ENCODE measurements at regions not wholly inside any gene's neighbourhood (a gene's known extent, or its start where the extent isn't known, plus 50 kb on each side); places are given as distances from the start of the nearest gene placed in this dataset.

GRCh38 chr13:52955472-52955874, 73.1 kb upstream of the OLFM4 start:
- Histone ChIP-seq H3K9ac (replicated peaks; ENCODE audit: extremely low read depth, insufficient read depth, low read length) (no peak overlapping the region), H2AFZ (ENCODE audit: low read depth, low read length) (no peak overlapping the region), H3K36me3 (ENCODE audit: control insufficient read depth in 2 of 2, extremely low read depth in 1 of 2, insufficient read depth in 2 of 2, low read length in 2 of 2) (no peaks in the 10 kb centered on the region), H4K20me1 (replicated peaks; ENCODE audit: control insufficient read depth, extremely low read depth, insufficient read depth, low read length) (no peaks in the 10 kb centered on the region), H3K9me3 (replicated peaks; ENCODE audit: control insufficient read depth, insufficient read depth, low read length) (no peaks in the 10 kb centered on the region), H3K27me3 (ENCODE audit: control insufficient read depth in 2 of 2, insufficient read depth in 2 of 2, low read length in 2 of 2) (no peaks in the 10 kb centered on the region), H3K9me1 (replicated peaks; ENCODE audit: control insufficient read depth, extremely low read depth, insufficient read depth, low read length) (no peaks in the 10 kb centered on the region), H3K4me1 (ENCODE audit: control insufficient read depth, extremely low read depth, insufficient read depth, low read length) (no peaks in the 10 kb centered on the region), H3K79me2 (ENCODE audit: control insufficient read depth, insufficient read depth, low read length) (no peaks in the 10 kb centered on the region), H3K27ac (ENCODE audit: insufficient read depth, low read depth, low read length) (no peak overlapping the region), H3K4me2 (ENCODE audit: insufficient read depth, low read length) (no peak overlapping the region), H3K4me3 (replicated peaks in 1 of 3; ENCODE audit: insufficient read depth in 1 of 3, low read depth in 1 of 3, low read length in 3 of 3) (no peak overlapping the region)
- POLR2A ChIA-PET: no interaction called here
- TF ChIP-seq POLR2A (IDR thresholded peaks at IDR 0.05; ENCODE audit: low read depth, low read length): no peak
- TF ChIP-seq, protein P1, sequence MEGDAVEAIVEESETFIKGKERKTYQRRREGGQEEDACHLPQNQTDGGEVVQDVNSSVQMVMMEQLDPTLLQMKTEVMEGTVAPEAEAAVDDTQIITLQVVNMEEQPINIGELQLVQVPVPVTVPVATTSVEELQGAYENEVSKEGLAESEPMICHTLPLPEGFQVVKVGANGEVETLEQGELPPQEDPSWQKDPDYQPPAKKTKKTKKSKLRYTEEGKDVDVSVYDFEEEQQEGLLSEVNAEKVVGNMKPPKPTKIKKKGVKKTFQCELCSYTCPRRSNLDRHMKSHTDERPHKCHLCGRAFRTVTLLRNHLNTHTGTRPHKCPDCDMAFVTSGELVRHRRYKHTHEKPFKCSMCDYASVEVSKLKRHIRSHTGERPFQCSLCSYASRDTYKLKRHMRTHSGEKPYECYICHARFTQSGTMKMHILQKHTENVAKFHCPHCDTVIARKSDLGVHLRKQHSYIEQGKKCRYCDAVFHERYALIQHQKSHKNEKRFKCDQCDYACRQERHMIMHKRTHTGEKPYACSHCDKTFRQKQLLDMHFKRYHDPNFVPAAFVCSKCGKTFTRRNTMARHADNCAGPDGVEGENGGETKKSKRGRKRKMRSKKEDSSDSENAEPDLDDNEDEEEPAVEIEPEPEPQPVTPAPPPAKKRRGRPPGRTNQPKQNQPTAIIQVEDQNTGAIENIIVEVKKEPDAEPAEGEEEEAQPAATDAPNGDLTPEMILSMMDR (IDR thresholded peaks at IDR 0.05; ENCODE audit: extremely low read depth in 1 of 2, insufficient read depth in 1 of 2, low read depth in 1 of 2, low read length in 2 of 2): no peak
- TF ChIP-seq JUN (IDR thresholded peaks at IDR 0.05; ENCODE audit: borderline replicate concordance, insufficient read depth, insufficient read length, low read depth): no peak
- FAIRE-seq: no peak
- CTCF ChIA-PET: interaction anchor here (4.8 kb wide), 1 partner anchor 13 kb away, joined by 21 read pairs; no protein-coding TSS in a partner anchor
- intact Hi-C loops (cut with micrococcal nuclease) (no loop called here), dilution Hi-C loops (cut with MboI; ENCODE audit: extremely low pct_ligation_motif_present, low sequenced_read_pairs) (no loop called here)
- DNase-seq (ENCODE audit: low read depth, low spot score): no peak
- no TSS peak for BruUV-seq (replicated peaks)

DNA sequence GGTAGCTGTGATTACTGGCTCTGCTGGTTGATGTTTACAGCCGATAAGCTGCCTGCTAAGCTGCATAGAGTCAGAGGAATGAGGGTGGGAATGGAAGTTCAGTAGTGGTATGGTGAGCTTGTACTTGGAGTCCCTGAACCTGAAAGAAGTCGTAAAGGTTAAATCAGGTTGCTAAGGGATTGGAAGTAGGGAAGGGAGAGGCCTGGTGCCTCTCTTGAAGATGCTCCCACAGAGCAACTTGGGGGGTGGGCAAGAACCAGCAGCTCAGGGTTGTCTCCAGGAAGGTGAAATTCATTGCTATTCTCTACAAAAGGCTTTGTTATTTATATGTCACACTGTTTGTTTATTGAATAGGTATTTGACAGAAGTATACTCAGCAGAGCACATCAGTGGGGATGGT, 73.8 kb upstream of the OLFM4 start:
- no TSS peak for BruUV-seq (replicated peaks)
- Histone ChIP-seq H3K27ac (ENCODE audit: insufficient read depth, low read depth, low read length) (no peak overlapping the region), H3K27me3 (ENCODE audit: control insufficient read depth in 2 of 2, insufficient read depth in 2 of 2, low read length in 2 of 2) (no peaks in the 10 kb centered on the region), H3K9me1 (replicated peaks; ENCODE audit: control insufficient read depth, extremely low read depth, insufficient read depth, low read length) (no peaks in the 10 kb centered on the region), H3K4me1 (ENCODE audit: control insufficient read depth, extremely low read depth, insufficient read depth, low read length) (no peaks in the 10 kb centered on the region), H3K9ac (replicated peaks; ENCODE audit: extremely low read depth, insufficient read depth, low read length) (no peak overlapping the region), H3K9me3 (replicated peaks; ENCODE audit: control insufficient read depth, insufficient read depth, low read length) (no peaks in the 10 kb centered on the region), H3K4me2 (ENCODE audit: insufficient read depth, low read length) (no peak overlapping the region), H2AFZ (ENCODE audit: low read depth, low read length) (no peak overlapping the region), H4K20me1 (replicated peaks; ENCODE audit: control insufficient read depth, extremely low read depth, insufficient read depth, low read length) (no peaks in the 10 kb centered on the region), H3K4me3 (replicated peaks in 1 of 3; ENCODE audit: insufficient read depth in 1 of 3, low read depth in 1 of 3, low read length in 3 of 3) (no peak overlapping the region), H3K36me3 (ENCODE audit: control insufficient read depth in 2 of 2, extremely low read depth in 1 of 2, insufficient read depth in 2 of 2, low read length in 2 of 2) (no peaks in the 10 kb centered on the region), H3K79me2 (ENCODE audit: control insufficient read depth, insufficient read depth, low read length) (no peaks in the 10 kb centered on the region)
- ChIA-PET CTCF (interaction anchor here (4.8 kb wide), 1 partner anchor 13 kb away, joined by 21 read pairs; no protein-coding TSS in a partner anchor), POLR2A (no interaction called here)
- dilution Hi-C loops (cut with MboI; ENCODE audit: extremely low pct_ligation_motif_present, low sequenced_read_pairs): no loop called here
- no peak for FAIRE-seq
- intact Hi-C loops (cut with micrococcal nuclease): no loop called here
- no peak for DNase-seq (ENCODE audit: low read depth, low spot score)
- TF ChIP-seq GATA2 (IDR thresholded peaks at IDR 0.05; ENCODE audit: insufficient read depth, insufficient read length, low read depth, low read length) (no peak), FOS (IDR thresholded peaks at IDR 0.05; ENCODE audit: borderline replicate concordance, insufficient read depth, low read length) (no peak)

Data from endothelial cell of umbilical vein (primary cell).